Bone marrow (tissue), 2 donors: ENCODE measurements at regions not wholly inside any gene's neighbourhood (a gene's known extent, or its start where the extent isn't known, plus 50 kb on each side); places are given as distances from the start of the nearest gene placed in this dataset.
A peak's percentile ranks its signal among the peaks of the same experiment; 100 is the strongest.

Experiments
- DNase-seq, 2 donors: peaks; one replicate each; lab custom pipeline; 2025; lab: John Stamatoyannopoulos, UW

DNA sequence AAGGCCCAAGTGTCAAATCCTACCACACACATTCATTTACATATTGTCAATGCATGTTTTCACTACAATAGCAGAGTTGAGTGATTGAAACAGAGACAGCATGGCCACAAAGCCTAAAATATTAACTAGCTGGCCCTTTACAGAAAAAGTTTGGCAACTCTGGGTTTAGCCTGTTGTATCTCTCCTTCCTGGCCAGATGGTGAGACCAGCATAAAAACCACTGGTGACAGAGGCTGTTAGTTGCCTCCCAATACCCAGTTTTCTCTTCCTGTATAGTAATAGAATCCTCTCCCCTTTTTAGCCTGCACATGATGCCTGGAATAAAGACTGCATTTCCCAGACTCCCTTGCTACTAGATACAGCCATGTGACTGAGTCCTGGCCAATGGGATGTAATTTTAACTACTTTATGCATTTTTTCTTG, 100.0 kb upstream of the TAB2 start:
- DNase-seq, result no peak

GRCh38 chr6:149218471-149218870, 99.0 kb upstream of the TAB2 start:
- no peak for DNase-seq

- DNase-seq, result no peak
These were observed 98.6 kb upstream of the TAB2 start for GRCh38 chr6:149218915-149219314.

- no peak for DNase-seq
These were observed 96.4 kb upstream of the TAB2 start for GRCh38 chr6:149220882-149221773.

DNA sequence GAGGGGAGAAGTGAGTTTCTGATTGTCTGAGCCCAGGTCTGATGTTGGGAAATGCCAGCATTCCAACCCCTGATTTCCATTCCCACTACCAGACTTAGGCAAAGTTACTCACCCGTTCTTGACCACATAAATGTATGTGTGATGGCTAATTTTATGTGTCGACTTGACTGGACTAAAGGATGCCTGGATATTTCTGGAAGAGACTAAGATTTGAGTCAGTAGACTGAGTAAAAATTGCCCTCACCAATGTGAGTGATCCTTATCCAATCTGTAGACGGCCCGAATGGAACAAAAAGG, 95.8 kb upstream of the TAB2 start:
- DNase-seq, result no peak

DNA sequence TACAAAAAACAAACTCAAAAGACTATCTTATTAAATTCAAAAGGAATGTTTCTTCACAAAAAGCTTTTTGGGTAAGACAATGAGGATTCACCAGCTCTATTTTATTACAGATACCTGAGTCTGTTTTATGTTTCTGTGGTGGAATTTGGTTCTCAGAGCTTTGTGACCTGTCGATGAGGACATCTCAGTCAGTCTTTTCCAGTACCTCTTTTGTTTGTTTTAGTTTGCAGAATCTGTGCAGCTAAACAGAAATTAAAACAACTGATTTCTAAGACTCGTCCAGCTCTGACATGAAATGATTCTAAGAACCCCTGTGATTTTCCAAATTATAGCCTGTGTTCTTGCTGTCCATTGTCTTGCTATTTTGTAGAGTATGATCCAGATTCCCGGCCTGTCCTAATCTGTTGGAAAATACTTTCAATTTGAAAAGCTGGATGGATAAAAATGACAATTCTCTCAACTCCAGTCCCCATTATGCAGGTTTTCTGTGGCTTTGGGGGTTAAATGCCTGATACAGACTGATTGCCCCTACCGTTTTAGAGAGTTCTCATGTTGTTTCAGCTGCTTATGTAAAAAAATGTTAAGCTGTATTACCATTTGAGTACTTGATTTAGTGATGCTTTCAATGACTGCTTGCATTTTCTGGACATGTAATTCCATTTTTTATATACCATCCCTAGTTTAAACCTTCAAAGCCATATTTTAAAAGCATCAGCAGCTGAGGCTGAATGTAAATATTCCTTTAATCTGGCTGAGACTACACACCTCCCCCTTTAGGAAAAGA, 94.2 kb upstream of the TAB2 start:
- DNase-seq, result no peak

- DNase-seq, result no peak
These were observed 93.6 kb upstream of the TAB2 start for GRCh38 chr6:149223904-149224351.

DNA sequence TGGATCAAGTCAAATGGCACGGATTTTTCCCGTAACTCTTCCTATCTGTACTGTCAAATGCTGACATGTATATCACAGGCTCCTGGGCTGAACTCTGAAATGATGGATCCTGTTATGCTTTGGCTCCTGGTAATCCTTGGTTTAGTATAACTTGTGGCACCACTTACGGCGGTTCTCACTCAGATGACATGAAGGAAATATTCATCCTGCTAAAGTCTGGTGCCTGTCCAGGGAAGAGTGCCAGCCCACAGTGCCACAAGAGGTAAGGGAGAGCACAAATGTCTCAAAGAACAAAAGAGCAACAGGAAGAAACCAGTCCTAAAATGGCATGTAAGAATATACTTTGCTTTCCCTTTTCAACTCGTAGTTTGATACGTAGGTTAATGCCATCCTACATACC, 93.1 kb upstream of the TAB2 start:
- DNase-seq, result no peak

- DNase-seq, result no peak
These were observed 92.1 kb upstream of the TAB2 start for GRCh38 chr6:149225370-149225769.

DNA sequence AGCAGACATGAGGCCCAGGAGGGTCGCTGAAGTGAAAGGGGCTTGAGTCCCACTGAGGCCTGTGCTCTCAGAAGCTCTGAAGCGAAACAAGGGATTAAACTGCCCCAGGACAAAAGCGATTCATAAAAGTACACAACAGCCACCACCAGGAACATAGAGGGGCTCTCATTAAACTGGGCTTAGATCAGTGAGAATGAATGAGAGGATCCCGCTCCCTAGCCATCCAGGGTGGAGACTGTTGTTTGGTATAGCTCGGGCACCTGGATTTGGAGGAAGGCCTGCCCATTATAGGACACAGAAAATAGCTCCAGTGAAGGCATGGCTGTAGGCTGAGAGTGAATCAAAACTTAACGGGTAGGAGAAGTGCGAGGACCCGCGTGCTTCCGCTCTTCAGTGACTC, 91.6 kb upstream of the TAB2 start:
- DNase-seq, result no peak

DNA sequence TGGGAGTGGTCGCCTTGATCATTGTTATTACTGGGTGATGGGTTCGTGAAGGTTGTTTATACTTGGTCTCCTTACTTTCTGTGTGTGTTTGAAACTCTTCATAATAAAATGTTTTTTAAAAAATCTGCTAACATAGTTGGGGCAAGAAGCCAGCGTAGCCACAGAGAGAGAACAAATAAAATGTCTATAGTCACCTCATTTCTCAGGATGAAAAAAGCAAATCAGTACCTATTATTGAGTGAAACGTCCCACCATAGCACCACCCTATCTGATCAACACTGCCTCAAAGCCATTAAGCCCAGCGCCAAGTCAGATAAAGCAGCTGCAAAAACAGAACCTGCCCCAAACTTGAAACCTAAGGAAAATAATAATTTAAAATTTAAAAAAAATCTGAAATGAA, 89.7 kb upstream of the TAB2 start:
- DNase-seq, result no peak

- DNase-seq, result no peak
These were observed 89.1 kb upstream of the TAB2 start for GRCh38 chr6:149228311-149228955.

DNA sequence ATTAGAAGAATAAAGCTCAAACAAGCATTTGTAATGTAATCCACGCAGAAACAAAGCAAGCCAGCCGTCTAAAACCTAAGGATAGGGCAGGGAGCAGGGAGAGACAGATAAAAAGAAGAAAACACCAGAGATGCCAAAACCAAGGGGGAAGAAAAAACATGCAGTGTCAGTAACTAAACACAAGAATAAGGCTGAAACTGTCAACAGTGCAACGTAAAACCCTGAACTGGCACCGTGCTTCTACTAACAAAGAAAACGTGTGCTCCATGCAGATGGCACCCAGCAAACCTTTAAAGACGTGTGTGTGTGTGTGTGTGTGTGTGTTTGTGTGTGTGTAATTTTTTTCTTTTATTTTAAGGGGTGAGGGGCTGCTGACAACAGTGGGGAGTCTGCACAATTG, 88.4 kb upstream of the TAB2 start:
- DNase-seq, result no peak

DNA sequence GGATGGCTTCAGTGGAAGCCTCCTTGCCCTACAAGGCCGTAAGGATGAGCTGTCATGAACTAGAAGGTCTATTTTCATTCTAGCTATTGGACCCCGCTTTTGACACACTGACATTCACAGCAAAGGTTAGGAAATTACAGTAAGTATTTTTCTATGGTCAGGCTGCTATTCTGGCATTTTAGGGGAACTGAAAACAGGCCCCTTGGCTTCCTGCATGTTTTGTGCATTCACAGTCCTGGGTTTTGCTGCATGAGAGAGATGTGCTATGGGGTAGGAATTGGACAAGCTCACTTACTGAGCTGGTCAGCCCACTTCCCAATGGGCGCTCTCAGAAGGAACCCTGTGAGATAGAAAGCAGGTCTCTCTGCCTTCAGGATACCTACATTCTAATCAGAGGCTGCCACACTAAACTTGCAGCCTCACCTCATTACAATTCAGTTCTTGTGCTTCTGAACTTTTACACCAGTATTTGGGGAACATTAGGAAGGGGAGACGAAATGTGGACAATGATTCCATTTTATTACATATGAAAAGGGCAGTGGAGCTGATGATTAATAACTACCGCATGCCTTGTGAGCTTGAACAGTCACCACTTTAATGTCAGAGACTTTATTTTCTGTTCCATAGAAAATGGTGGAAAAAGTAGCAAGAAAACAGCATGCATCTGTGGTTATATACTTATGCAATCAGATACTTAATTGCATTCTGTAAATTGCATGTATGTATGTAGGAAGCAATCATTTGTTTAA, 86.6 kb upstream of the TAB2 start:
- DNase-seq, result no peak

GRCh38 chr6:149231778-149232177, 85.7 kb upstream of the TAB2 start:
- no peak for DNase-seq

DNA sequence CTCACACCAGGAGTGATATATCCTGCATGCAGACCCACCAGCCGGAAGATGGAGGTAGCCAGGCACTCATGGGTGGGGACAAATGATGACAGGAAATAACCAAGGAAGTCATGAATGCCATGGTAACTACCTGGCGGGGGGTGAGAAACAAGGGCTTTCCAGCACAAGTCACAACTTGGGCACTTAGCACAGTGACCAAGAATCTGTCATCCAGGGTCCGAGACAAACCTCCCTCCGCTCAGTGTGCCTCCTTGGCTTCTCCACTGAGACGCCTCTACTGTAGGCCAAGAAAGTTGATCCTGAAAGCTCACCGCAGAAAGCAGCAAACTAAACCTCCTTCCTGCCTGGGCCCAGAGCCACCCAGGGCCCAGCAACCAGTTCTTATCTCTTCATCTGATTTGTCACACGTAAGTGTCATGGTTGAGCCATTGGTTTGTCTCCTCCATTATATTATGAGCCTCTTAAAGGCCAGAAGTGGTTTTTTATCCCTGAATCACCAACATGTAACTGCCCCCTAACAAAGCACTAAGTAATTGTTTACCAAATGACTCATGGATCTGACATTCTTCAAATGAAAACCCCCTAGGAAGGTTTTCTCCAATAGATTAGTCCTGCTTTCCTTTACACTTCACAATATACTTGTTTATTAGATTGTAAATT, 84.3 kb upstream of the TAB2 start:
- peak in 1 of 2 donors; percentile 86 for DNase-seq

GRCh38 chr6:149234051-149234962, 83.2 kb upstream of the TAB2 start:
- peak in 1 of 2 donors; percentile 86 for DNase-seq

GRCh38 chr6:149235130-149235561, 82.4 kb upstream of the TAB2 start:
- peak in 1 of 2 donors; percentile 94 for DNase-seq

DNA sequence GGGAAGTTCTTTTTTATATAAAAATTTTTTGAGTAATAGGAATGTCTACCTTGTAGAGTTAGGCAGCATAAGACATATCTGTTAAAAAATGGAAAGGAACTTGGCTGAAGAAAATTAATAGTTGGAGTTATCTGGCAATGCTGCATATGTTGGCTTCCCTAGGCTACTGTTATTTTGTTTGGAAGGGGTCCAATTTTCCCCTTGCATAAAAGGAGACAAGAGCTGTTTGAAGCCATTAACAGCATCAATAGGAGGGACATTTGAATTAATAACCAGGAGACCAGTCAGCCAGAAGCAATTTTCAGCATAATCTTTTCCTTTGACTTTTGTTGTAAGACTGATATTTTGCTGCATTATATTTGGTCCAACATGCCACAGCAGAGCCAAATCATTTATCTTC, 80.9 kb upstream of the TAB2 start:
- DNase-seq, result no peak

DNA sequence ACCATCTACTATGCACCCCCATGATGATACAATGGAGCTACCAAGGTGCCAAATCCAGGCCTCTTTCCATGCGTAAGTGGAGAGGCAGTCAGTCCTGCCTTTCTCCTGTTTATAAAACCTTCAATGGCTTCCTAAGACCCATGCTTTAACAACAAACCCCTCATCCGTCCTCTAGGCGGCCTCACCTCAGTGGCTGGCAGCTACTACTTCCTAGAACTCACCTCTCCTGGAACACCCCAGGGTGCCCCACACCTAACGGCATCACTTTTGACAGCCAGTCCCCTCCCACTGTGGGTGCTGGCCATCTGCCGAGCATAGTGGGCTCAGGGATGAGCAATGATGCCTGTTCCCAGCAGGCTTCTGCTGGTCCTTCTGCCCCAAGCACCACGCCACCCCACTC, 80.0 kb upstream of the TAB2 start:
- no peak for DNase-seq
